Hepatocyte (in vitro differentiated cells): ENCODE measurements at regions not wholly inside any gene's neighbourhood (a gene's known extent, or its start where the extent isn't known, plus 50 kb on each side); places are given as distances from the start of the nearest gene placed in this dataset.

Source experiments
- DNase-seq: peaks from one replicate; pipeline ENCODE4 v3.0.0-alpha.2; 2016; ENCODE audit warnings: low spot score
- H2AFZ ChIP-seq: fragments of 200-600 bp; sonication (generic); 2 replicates; pipeline ENCODE4 v1.6.0; 2016; ENCODE audit warnings: antibody characterized with exemption, mild to moderate bottlenecking
- H3K27ac ChIP-seq: fragments of 200-600 bp; sonication (generic); 2 replicates; pipeline ENCODE4 v1.5.1; 2016; ENCODE audit warnings: mild to moderate bottlenecking
- H3K27me3 ChIP-seq: fragments of 200-600 bp; sonication (generic); 2 replicates; pipeline ENCODE4 v1.6.1; 2016
- H3K36me3 ChIP-seq: fragments of 200-600 bp; sonication (generic); replicated peaks from 2 replicates; pipeline ENCODE4 v1.5.1; 2016; ENCODE audit warnings: low read depth; ENCODE audit not compliant: insufficient read depth
- H3K4me1 ChIP-seq: fragments of 200-600 bp; sonication (generic); 2 replicates; pipeline ENCODE4 v1.5.1; 2016; ENCODE audit warnings: mild to moderate bottlenecking, moderate library complexity; ENCODE audit not compliant: insufficient read depth
- H3K4me2 ChIP-seq: fragments of 200-600 bp; sonication (generic); 2 replicates; pipeline ENCODE4 v1.6.0; 2016
- H3K4me3 ChIP-seq: fragments of 200-600 bp; sonication (generic); 2 replicates; pipeline ENCODE4 v1.5.1; 2016; ENCODE audit warnings: mild to moderate bottlenecking
- H3K79me2 ChIP-seq: fragments of 200-600 bp; sonication (generic); 2 replicates; pipeline ENCODE4 v1.6.0; 2017; ENCODE audit warnings: mild to moderate bottlenecking
- H3K9me2 ChIP-seq: fragments of 200-600 bp; sonication (generic); replicated peaks from 2 replicates; pipeline ENCODE4 v1.6.0; 2017; ENCODE audit warnings: mild to moderate bottlenecking; ENCODE audit not compliant: insufficient read depth
- H3K9me3 ChIP-seq: fragments of 200-600 bp; sonication (generic); 2 replicates; pipeline ENCODE4 v1.5.1; 2016; ENCODE audit warnings: low read depth, mild to moderate bottlenecking
- H4K20me1 ChIP-seq: fragments of 200-600 bp; sonication (generic); 2 replicates; pipeline ENCODE4 v1.6.0; 2016; ENCODE audit warnings: mild to moderate bottlenecking; ENCODE audit not compliant: insufficient read depth, poor library complexity, severe bottlenecking
- EZH2 ChIP-seq: fragments of 200-600 bp; sonication (generic); IDR thresholded peaks from 2 replicates; pipeline ENCODE4 v1.6.1; 2016; ENCODE audit warnings: antibody characterized with exemption, mild to moderate bottlenecking, borderline replicate concordance
- EZH2phosphoT487 ChIP-seq: fragments of 200-600 bp; sonication (generic); IDR thresholded peaks from one replicate; pipeline ENCODE4 v1.6.1; 2018; ENCODE audit warnings: antibody characterized with exemption, mild to moderate bottlenecking, low read depth, moderate library complexity; ENCODE audit not compliant: unreplicated experiment, severe bottlenecking
- WGBS: methylation state at CpG from one replicate; pipeline ENCODE4 v1.1.6; 2016; ENCODE audit warnings: low lambda C conversion rate; ENCODE audit errors: missing lambda C conversion rate; 5-methylcytosine and 5-hydroxymethylcytosine counted together
- TF ChIP-seq, protein P1 (sequence below): fragments of 200-600 bp; sonication (generic); IDR thresholded peaks from 2 replicates; pipeline ENCODE4 v1.5.1; 2016; ENCODE audit warnings: antibody characterized with exemption, mild to moderate bottlenecking; ENCODE audit not compliant: poor library complexity

DNA sequence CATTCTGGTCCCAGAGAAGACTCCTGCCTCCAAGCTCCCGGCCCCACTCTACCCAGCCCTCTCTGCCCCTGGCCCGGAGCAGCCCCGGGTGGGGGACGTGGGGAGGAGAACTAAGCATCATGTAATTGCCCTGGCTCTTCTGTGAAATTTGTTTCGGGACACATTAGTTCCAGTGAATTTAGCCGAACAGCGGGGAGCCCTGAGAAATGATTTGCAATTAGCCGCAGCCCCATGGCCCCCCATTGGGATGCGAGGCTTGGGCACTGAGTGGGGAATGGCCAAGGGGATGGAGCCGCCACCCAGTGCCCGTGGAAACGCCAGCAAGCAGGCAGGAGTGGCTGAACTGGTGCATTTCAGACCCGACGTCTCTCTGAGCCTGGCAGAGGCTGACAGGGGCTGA, 173.9 kb upstream of the LHX5 start:
- H3K27ac ChIP-seq = no peak overlapping the region
- no peaks in the 10 kb centered on the region for H3K36me3 ChIP-seq
- no peaks in the 10 kb centered on the region for H3K9me2 ChIP-seq
- no peaks in the 10 kb centered on the region for H3K79me2 ChIP-seq
- H2AFZ ChIP-seq = no peak overlapping the region
- TF ChIP-seq, protein P1, sequence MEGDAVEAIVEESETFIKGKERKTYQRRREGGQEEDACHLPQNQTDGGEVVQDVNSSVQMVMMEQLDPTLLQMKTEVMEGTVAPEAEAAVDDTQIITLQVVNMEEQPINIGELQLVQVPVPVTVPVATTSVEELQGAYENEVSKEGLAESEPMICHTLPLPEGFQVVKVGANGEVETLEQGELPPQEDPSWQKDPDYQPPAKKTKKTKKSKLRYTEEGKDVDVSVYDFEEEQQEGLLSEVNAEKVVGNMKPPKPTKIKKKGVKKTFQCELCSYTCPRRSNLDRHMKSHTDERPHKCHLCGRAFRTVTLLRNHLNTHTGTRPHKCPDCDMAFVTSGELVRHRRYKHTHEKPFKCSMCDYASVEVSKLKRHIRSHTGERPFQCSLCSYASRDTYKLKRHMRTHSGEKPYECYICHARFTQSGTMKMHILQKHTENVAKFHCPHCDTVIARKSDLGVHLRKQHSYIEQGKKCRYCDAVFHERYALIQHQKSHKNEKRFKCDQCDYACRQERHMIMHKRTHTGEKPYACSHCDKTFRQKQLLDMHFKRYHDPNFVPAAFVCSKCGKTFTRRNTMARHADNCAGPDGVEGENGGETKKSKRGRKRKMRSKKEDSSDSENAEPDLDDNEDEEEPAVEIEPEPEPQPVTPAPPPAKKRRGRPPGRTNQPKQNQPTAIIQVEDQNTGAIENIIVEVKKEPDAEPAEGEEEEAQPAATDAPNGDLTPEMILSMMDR = no peak
- no peak for TF ChIP-seq EZH2
- no peak for TF ChIP-seq EZH2phosphoT487
- no peaks in the 10 kb centered on the region for H3K9me3 ChIP-seq
- WGBS = 69% methylated on average over 14 of the region's 14 CpGs
- no peaks in the 10 kb centered on the region for H3K4me1 ChIP-seq
- H3K4me3 ChIP-seq = no peak overlapping the region
- H4K20me1 ChIP-seq = no peaks in the 10 kb centered on the region
- no peak for DNase-seq
- H3K27me3 ChIP-seq = peaks cover 42% of the 10 kb centered on the region
- H3K4me2 ChIP-seq = no peak overlapping the region

DNA sequence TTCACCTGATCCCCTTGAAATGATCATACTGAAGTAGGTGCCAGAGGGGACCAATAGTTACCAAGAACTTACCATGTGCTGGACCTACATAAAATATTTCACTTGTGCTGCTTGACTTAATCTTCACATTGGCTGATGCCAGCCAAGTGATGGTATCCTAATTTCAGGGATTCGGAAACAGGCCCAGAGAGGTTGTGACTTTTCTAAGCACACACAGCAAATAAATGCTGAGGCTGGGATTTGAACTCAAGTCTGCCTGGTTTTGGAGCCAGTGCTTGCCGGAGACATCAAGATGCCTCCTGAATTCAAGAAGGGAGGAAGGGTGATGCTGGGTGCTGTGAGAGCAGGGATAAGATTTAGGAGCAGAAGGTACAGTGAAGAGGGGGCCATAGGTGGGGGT, 173.5 kb upstream of the LHX5 start:
- Histone ChIP-seq H3K4me2 (no peak overlapping the region), H3K79me2 (no peaks in the 10 kb centered on the region), H2AFZ (no peak overlapping the region), H3K9me2 (no peaks in the 10 kb centered on the region), H3K9me3 (no peaks in the 10 kb centered on the region), H3K27me3 (peaks cover 46% of the 10 kb centered on the region), H3K27ac (no peak overlapping the region), H3K36me3 (no peaks in the 10 kb centered on the region), H3K4me1 (no peaks in the 10 kb centered on the region), H3K4me3 (no peak overlapping the region), H4K20me1 (no peaks in the 10 kb centered on the region)
- no peak for DNase-seq
- TF ChIP-seq EZH2 (no peak), EZH2phosphoT487 (no peak)
- TF ChIP-seq, protein P1 = no peak
- 94% methylated on average over 2 of the region's 2 CpGs for WGBS

DNA sequence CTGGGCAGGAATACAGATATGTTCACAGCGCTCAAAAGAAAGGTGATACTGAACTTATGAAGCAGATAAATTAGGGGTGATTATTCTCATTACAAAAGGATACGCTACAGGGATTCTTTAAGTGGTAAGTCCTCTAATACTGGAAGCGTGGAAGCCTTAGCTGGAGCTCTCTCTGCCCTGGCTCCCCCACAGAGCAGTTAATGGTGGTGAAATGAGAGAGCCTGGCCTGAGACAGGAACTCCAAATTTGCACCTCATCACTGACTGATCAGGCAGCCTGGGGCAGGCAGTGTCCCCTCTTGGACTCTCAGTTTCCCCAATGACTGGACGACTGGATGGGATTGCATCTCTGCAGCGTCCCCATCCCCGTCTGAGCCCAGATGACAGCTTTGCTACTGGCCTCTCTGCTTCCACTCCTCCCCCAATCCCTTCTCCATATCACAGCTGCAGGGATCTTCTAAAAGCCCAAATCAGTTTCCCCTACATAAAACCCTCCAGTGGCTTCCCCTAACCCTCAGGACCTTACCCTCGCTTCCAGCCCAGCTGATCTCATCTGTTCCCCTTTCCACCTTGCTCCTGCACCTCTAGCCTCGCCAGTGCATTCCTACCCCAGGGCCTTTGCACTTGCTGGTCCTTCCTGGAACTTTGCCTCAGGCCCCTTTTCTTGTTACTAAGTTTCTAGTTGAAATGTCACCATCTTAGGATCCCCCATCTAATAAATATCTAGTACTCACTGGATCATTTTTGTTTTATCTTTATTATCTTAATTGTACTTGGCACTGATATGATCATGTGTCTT, 171.7 kb upstream of the LHX5 start:
- 42% methylated on average over 8 of the region's 8 CpGs for WGBS
- Histone ChIP-seq H3K79me2 (no peaks in the 10 kb centered on the region), H3K27me3 (peaks cover 61% of the 10 kb centered on the region), H2AFZ (no peak overlapping the region), H3K9me2 (no peaks in the 10 kb centered on the region), H3K36me3 (no peaks in the 10 kb centered on the region), H3K4me2 (no peak overlapping the region), H3K4me3 (no peak overlapping the region), H4K20me1 (no peaks in the 10 kb centered on the region), H3K4me1 (no peaks in the 10 kb centered on the region), H3K9me3 (no peaks in the 10 kb centered on the region), H3K27ac (no peak overlapping the region)
- no peak for DNase-seq
- TF ChIP-seq EZH2 (no peak), EZH2phosphoT487 (no peak)
- TF ChIP-seq, protein P1 = no peak
